Erythroblast (primary cell): ENCODE measurements at regions not wholly inside any gene's neighbourhood (a gene's known extent, or its start where the extent isn't known, plus 50 kb on each side); places are given as distances from the start of the nearest gene placed in this dataset.

ENCODE experiments used
- GATA1 ChIP-seq: IDR thresholded peaks from 2 replicates; pipeline ENCODE4 v1.6.1; 2011; ENCODE audit warnings: low read depth, mild to moderate bottlenecking, control low read depth, low read length, moderate library complexity
- POLR2A ChIP-seq: IDR thresholded peaks from 2 replicates; pipeline ENCODE4 v1.6.1; 2011; ENCODE audit warnings: mild to moderate bottlenecking, low read length

DNA sequence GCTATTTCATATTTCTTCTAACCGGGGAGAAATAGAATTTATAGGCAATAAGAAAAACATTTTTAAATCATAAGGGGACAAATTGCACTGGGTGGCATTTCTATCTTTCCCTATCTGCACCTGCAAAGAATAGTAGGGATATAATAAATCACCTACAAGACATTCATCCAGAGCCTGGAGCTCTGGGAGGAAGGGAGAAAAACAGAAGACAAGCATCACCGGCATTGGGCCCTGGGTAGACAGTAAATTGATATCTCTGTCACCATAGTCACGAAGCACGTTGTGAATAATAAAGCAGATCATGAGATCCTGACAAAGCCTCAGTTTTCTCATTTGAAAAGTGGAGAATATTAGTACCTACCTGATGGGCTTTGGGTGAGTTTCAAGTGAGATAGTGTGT lies 685.6 kb downstream of the XPNPEP1 start:
- TF ChIP-seq POLR2A (no peak), GATA1 (no peak)
